Activated CD8-positive, alpha-beta memory T cell treated with anti-CD3 and anti-CD28 coated beads for 1 hour (primary cell): ENCODE measurements at regions not wholly inside any gene's neighbourhood (a gene's known extent, or its start where the extent isn't known, plus 50 kb on each side); places are given as distances from the start of the nearest gene placed in this dataset.

Experiments
- DNase-seq, 2 donors: peaks; one replicate each; pipeline ENCODE4 v3.0.0-alpha.2; 2020; ENCODE audit warnings: low read depth in 1 of 2; ENCODE audit errors: extremely low read depth in 1 of 2

DNA sequence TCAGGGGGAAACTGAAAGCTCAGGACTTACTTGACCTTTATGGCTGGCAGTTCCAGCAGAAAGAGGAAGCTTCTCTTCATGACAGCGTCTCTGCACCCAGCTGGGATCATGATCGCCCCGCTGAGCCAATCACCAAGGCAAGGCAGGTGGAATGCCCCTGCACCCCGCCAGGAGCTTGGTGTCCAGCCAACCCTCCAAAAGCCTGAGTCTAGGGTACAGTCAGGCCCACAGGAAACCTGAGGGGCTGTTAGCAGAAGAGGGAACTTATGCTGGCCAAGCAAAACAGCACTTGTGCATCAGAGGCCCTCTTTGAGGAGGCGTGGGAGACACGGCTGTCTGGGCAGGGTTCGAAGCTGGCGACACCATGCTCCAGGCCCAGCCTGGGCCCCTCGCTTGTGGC lies 188.3 kb upstream of the GMDS start:
- DNase-seq: no peak

- DNase-seq: no peak
Measured at GRCh38 chr6:2433266-2433665, 187.9 kb upstream of the GMDS start.

GRCh38 chr6:2432292-2432691 lies 186.9 kb upstream of the GMDS start:
- no peak for DNase-seq

- no peak for DNase-seq
Measured at GRCh38 chr6:2430612-2431011, 185.2 kb upstream of the GMDS start.

DNA sequence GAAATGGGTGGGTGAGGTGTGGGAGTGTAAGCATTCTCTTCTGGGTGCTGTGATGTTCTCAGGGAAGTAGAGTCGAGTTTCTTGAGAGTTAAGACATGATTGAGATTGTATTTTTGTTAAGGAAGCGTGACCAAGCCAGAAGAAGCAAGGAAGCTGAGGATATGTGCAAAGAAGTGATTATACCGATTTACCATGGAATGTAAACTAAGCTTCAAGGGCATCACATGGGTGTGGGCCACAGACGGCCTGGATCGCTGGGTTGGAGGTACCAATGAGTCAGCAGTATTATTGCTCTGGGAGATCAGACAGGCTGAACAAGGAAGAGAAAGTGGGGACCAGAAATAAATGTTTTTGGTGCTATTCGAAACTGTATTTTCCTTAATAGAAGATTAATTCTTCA lies 184.1 kb upstream of the GMDS start:
- DNase-seq: no peak

- DNase-seq: no peak
Measured at GRCh38 chr6:2429032-2429431, 183.6 kb upstream of the GMDS start.

GRCh38 chr6:2426561-2427340 lies 181.3 kb upstream of the GMDS start:
- no peak for DNase-seq

- no peak for DNase-seq
Measured at GRCh38 chr6:2416128-2416712, 170.8 kb upstream of the GMDS start.

DNA sequence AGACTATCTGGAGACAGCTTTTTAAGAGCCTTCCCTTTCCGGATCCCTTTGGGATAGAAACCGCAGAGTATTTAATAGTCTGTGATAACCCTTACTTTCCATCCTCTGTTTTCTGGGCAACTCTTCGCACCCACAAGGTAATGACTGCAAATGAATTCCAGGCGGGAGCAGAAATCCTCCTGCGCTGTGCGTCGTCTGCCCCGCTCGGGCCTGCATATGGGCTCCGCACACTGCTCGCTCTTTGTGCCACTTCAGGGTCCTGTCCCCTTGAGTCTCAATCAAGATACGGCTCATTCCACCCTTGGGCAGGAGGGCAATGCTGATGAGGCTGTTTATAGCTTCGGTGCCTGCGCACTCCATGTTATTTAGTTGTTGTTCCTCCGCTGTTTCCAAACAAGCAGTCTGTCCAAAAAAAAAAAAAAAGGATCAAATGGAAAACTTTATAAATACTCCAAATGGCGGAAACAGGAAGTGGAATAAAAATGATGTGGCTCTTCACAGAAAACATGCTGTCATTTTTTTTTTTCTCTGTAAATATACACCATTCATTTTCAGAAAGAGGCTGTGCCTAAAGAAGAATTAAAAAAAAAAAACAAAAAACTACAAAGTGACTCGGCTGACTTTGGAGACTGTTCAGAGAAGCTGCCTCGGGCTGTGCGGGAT lies 169.6 kb upstream of the GMDS start:
- no peak for DNase-seq

GRCh38 chr6:2412731-2413130 lies 167.3 kb upstream of the GMDS start:
- DNase-seq: no peak

GRCh38 chr6:2410656-2411380 lies 165.4 kb upstream of the GMDS start:
- DNase-seq: no peak

DNA sequence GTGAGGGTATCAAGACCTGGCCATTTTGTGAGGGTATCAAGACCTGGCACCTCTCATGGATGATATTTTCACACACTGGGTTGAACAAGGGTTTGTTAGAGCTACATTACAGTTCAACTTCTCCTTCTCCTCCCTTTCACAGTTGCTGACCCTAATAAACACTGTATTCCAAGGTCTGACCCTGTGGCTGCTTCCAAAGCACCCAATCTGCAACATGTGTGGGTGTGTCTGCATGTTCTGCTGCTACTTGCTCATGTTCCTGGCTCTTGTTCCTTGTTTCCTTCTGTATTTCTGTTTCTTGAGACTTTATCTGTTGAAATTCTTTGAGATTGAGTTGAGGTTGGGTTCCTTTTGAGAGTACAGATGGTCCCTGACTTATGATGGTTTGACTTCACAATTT lies 162.1 kb upstream of the GMDS start:
- DNase-seq: no peak

DNA sequence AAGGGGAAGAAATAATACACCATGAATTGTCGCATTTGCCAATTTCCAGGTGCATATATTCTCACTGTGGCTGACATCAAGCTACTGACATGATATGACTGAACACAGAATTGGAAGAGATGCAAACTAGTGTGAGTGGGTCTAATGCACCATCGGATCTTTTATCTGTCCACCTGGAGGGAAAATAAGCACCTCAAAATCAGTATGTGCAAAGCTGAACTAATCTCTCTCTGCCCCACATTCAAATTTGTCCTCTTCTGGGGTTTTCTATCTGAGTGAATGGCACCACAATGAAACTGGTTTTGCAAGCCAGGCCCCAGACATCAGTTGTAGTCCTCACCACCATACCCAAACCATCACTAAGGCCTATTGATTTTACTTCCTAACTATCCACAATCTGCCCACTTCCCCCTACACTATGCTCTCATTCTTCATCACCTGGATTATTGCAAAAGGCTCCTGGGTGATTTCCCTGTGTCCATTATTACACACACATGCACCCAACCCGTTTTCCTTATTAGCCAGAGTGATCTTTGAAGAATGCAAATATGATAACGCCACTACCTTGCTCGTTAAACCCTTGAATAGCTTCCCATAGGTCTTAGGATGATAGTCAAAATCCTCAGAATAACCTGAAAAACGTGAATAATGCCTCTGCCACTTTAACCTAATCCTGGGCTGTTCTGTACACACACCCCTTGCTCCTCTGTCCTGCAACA lies 159.0 kb upstream of the GMDS start:
- DNase-seq: no peak

GRCh38 chr6:2403546-2403945 lies 158.1 kb upstream of the GMDS start:
- no peak for DNase-seq

- DNase-seq: no peak
Measured at GRCh38 chr6:2396846-2397630, 151.6 kb upstream of the GMDS start.

GRCh38 chr6:2396042-2396657 lies 150.7 kb upstream of the GMDS start:
- no peak for DNase-seq

DNA sequence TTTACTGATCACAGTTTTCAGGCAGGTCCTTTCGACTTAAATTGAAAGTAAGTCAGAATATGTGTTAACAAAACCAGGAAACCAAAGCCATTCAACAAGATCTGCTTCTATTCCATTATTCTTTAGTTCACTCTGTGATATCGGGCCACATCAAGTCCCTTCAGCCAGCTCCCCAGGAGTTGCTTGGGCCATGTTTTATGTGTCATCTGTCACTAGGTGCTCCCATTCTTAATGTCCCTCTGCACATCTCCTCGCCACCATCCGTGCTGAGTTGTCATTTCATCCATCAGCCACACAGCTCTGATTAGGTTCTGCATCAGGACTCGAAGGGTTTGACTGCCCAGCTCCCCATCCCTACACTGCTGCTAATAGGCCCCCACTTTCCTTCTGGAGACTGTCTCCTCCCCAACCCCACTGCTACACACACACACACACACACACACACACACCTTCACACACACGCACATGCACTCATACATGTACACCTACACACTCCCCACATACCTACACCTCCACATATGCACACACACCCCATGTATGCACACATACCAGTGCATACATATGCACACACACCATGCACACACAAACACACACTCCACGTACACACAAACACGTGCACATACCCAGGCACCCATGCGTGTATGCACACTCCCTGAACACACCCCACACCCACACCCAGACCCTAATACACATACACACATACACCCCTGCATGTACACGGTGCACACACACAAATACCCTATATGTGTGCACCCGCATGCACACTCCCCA lies 143.3 kb upstream of the GMDS start:
- no peak for DNase-seq

DNA sequence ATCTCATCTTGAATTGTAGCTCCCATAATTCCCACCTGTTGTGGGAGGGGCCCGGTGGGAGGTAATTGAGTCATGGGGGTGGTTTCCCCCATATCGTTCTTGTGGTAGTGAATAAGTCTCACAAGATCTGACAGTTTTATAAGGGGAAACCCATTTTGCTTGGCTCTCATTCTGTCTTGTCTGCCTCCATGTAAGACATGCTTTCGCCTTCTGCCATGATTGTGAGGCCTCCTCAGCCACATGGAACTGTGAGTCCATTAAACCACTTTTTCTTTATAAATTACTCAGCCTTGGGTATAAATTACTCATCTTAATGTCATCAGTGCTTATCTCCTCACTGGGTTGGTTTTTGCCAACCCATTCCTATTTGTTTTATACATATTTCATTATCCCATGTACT lies 142.0 kb upstream of the GMDS start:
- DNase-seq: no peak

DNA sequence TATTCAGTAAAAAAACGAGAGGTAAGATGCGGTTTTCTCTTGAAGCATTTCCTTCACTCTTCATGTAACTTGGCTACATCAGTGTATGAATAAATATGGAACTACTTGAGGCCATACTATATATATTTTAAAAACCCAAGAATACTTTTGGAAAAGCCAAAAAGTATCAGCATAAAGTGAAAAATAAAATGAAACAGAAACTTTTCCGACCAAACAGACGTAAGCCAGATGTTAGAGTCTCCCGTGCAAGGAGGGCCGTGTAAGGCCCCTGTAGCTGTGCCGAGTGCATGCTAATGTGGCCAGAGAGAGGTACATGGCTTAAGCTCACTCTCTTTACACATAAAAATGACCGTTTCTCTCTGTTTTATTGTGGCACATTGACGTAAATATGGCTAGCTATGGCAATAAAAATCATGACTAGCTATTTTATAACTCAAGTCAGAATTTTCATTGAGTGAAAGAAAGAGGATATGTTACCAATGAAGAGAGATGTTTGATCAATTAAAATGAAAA lies 140.1 kb upstream of the GMDS start:
- DNase-seq: no peak
